NCI-H146 treated with DMSO at 0.1 percent for 48 hours (cell line): ENCODE measurements at regions not wholly inside any gene's neighbourhood (a gene's known extent, or its start where the extent isn't known, plus 50 kb on each side); places are given as distances from the start of the nearest gene placed in this dataset.
"Not testable (repeated sequence)": the region's sequence is repeated elsewhere in the genome, so short reads cannot be mapped to it uniquely, and the experiment has no call there.

ENCODE experiments used
- DNase-seq: peaks from one replicate; lab custom pipeline; 2025; ENCODE audit not compliant: unreplicated experiment; lab: John Stamatoyannopoulos, UW

- DNase-seq: no peak
Measured at GRCh38 chr6:8820313-8820712, 385.0 kb upstream of the SLC35B3 start.

GRCh38 chr6:8819446-8819845, 384.1 kb upstream of the SLC35B3 start:
- DNase-seq: no peak

- no peak for DNase-seq
Measured at GRCh38 chr6:8814440-8815000, 379.2 kb upstream of the SLC35B3 start.

GRCh38 chr6:8810325-8810724, 375.0 kb upstream of the SLC35B3 start:
- DNase-seq: no peak

GRCh38 chr6:8809662-8810061, 374.3 kb upstream of the SLC35B3 start:
- DNase-seq: no peak

GRCh38 chr6:8803181-8803760, 367.9 kb upstream of the SLC35B3 start:
- no peak for DNase-seq

- DNase-seq: not testable (repeated sequence)
Measured at GRCh38 chr6:8802397-8802796, 367.1 kb upstream of the SLC35B3 start.

GRCh38 chr6:8794420-8794819, 359.1 kb upstream of the SLC35B3 start:
- no peak for DNase-seq

- no peak for DNase-seq
Measured at GRCh38 chr6:8789878-8790277, 354.5 kb upstream of the SLC35B3 start.

GRCh38 chr6:8785223-8785622, 349.9 kb upstream of the SLC35B3 start:
- no peak for DNase-seq

GRCh38 chr6:8783191-8783590, 347.8 kb upstream of the SLC35B3 start:
- DNase-seq: no peak

GRCh38 chr6:8780653-8781052, 345.3 kb upstream of the SLC35B3 start:
- no peak for DNase-seq

GRCh38 chr6:8764733-8765132, 329.4 kb upstream of the SLC35B3 start:
- DNase-seq: no peak

- DNase-seq: no peak
Measured at GRCh38 chr6:8760951-8761350, 325.6 kb upstream of the SLC35B3 start.

- no peak for DNase-seq
Measured at GRCh38 chr6:8758412-8758811, 323.1 kb upstream of the SLC35B3 start.

- DNase-seq: no peak
Measured at GRCh38 chr6:8750627-8751026, 315.3 kb upstream of the SLC35B3 start.

GRCh38 chr6:8749465-8749864, 314.1 kb upstream of the SLC35B3 start:
- no peak for DNase-seq

GRCh38 chr6:8743170-8743745, 307.9 kb upstream of the SLC35B3 start:
- DNase-seq: no peak

- no peak for DNase-seq
Measured at GRCh38 chr6:8739454-8739853, 304.1 kb upstream of the SLC35B3 start.

GRCh38 chr6:8738951-8739350, 303.6 kb upstream of the SLC35B3 start:
- no peak for DNase-seq

GRCh38 chr6:8736156-8736895, 301.0 kb upstream of the SLC35B3 start:
- no peak for DNase-seq

- DNase-seq: no peak
Measured at GRCh38 chr6:8733879-8734278, 298.5 kb upstream of the SLC35B3 start.
